ENCODE measurements at regions not wholly inside any gene's neighbourhood (a gene's known extent, or its start where the extent isn't known, plus 50 kb on each side); places are given as distances from the start of the nearest gene placed in this dataset.
"Not testable (repeated sequence)": the region's sequence is repeated elsewhere in the genome, so short reads cannot be mapped to it uniquely, and the experiment has no call there.

DNA sequence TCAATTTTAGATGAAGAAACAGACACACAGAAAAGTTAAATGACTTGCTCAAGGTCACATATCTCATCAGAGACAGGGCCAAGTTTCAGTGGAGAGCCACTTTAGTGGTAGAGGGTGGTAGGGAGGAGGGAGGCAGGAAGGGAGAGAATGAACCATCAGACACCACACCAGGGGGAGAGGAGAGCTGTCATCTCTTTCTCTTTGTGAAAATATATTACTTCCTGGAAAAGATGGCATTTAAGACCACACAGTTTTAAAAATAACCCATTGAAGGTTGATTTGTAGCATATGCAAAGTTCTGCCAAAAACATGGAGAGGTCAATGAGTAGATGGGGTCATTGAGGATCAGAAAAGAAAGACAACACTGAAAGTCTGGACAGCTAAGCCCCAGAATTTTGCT is 954.7 kb upstream of the DEFB115 start:
- not testable (repeated sequence) for DNase-seq (ENCODE audit: low read depth)

DNA sequence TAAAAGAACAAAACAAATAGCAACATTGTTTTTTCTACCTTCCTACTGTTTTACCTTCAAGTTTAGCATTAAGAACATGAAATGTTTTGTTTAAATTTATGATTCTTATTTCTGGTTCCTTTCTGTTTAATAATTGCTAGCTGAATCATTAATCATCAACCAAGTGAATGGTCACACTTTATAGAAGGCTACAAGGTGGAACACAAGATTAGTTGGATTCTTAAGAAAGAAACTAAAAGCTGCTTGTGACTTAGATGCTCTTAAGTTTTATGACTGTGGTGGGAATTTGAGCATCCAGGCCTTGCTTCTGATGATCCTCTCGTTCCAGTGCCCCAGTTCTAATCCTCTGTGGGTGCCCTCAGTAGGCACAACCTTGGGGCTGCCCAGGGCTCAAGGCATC is 947.5 kb upstream of the DEFB115 start:
- H3K4me3 ChIP-seq (ENCODE audit: low read length); DNase-seq (ENCODE audit: low read depth): not testable (repeated sequence)

More for the DNA sequence above, 954.7 kb upstream of the DEFB115 start:
- not testable (repeated sequence) for H3K4me3 ChIP-seq (ENCODE audit: low read length)

DNA sequence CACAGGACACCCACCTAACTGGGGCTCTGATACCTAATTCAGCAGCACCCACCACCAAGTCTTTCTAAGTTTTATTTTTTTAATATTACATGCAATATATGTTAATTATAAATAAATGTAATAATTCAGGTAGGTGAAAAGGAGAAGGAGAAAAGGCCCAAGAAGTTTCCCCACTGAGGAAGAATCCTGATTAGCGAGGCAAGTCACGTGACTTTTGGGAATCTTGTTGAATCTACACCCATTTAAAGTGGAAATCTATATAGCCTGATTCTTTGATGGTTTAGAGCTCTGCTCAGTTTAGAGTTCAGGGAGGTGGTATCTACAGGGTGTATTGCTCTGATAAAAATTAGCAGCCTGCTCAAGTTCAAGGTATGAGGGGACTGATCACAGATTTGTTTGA is 947.1 kb upstream of the DEFB115 start:
- not testable (repeated sequence) for H3K4me3 ChIP-seq (ENCODE audit: low read length); DNase-seq (ENCODE audit: low read depth)

DNA sequence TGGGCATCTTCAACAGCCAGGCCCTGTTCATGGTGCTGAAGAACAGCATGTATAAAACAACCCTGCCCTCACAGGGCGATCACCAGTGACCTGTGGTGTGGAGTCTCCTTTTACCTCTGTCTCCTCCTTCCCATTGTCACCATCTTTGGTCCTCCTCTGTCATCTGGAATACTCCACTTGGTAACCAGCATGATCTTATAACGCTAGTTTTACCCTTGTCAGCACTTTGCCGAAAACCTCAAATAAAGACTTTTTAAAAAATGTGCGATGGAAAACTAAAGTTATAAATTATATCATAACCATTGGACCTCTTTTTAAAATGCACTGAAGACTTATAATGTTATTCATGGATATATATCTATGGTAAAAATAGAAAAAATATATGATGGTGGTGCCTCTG is 945.2 kb upstream of the DEFB115 start:
- not testable (repeated sequence) for H3K4me3 ChIP-seq (ENCODE audit: low read length); DNase-seq (ENCODE audit: low read depth)

DNA sequence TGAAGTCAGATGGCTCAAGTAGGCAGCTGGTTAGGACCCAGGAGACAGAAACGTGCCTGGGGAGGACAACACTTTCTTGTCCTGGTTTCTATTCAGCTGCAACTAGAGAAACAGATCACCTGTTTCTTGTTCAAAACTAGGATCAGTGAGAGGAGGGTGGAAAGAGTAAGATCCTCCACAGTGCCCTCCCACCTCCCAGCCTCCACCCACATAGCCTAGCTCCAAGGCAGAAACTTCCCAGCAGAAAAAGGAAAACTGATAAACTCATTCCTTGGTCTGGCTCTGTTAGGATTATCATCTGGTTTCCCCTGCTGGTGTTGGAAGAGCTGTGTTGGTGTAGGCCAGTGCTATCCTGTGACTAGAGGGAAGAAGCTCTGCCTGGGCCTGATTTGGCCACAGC is 943.8 kb upstream of the DEFB115 start:
- not testable (repeated sequence) for H3K4me3 ChIP-seq (ENCODE audit: low read length); DNase-seq (ENCODE audit: low read depth)

DNA sequence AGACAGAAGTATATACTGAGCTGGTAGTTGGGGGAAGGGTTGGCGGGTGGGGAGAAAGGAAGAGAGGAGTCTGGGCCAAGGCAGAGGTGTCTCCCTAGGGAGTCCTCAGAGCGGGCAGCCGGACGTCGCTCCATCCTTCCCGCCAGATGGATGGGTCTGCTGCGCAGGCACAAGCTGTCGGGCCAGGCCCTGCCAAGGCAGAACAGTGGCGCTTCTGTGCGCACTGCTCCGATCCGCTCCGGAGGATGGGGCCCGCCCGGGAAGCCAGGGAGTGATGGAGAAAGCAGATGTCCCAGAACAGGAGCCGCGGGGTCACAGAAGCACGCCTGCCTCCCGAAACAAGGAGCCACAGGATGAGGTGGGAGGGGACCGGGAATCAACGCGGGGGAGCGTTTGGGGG is 941.4 kb upstream of the DEFB115 start:
- H3K4me3 ChIP-seq (ENCODE audit: low read length); DNase-seq (ENCODE audit: low read depth): not testable (repeated sequence)

DNA sequence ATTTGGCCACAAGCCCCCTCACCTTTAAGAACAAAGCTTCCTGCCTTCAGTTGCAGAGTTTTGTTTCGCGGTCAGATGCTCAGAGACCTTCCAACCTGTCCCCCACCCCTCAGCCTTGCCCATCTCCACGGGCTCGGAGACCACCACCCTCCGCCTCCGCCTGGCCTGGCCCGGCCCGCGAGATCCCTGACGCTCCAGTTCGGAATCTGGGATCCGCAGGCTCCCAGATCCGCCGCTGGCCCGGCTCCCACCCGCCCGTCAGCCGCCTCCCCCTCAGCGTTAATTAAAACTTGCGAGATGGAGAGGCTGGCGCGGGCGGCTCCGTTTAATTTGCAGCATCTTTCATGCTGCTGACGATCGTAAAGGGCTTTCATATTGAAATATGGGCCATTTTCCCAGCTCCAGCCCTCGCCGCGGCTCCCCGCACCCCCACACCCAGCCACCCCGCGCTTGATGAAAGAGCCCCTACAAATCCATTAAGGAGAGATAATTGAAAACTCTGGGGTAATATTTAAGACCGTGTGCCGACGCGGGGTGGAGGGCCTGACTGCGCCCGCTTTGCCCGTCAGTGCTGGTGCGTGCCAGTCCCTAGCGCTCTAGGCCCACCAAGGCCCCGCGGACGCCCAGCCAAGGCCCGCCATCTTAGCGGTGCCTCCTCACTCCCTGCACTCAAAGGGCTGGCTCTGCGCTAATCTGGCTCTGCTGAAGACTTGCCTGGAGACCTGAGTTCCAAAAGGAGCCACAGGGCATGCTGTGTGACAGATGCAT is 940.7 kb upstream of the DEFB115 start:
- DNase-seq (ENCODE audit: low read depth); H3K4me3 ChIP-seq (ENCODE audit: low read length): not testable (repeated sequence)

DNA sequence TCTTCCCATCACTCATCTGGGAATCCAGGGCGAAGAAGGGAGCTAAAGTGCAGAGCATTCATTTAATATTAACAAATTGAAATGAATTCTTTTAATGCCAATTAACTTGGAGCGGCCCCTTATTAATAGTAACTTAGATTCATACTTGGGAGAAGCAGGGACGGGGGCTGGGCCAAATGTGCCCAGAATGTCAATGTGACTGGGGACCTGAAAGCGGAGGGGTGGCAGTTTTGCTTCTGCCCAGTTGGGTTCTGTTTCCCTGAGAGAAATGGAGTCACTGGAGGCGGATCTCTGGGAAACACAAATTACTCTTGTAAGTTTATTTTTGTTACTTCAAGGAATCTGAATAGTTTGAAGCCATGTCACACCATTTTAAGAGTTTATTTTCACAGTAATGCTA is 923.7 kb upstream of the DEFB115 start:
- DNase-seq (ENCODE audit: low read depth); H3K4me3 ChIP-seq (ENCODE audit: low read length): not testable (repeated sequence)

DNA sequence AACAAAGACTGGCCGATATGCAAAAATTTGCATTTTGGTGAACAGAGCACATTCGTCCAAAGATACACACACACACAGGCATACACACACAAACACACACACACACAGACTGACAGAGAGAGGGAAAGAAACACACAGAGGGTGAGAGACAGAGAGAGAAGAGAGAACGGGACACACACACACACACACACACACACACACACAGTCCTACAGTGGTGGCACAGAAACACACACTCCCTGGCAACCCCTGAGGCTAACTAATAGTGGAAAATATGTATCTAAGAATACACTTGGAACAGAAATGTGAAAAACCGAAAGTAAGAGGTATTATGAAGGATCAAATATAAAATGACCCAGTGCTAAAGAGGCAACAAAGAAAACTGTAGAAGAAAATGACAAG is 919.9 kb upstream of the DEFB115 start:
- DNase-seq (ENCODE audit: low read depth); H3K4me3 ChIP-seq (ENCODE audit: low read length): not testable (repeated sequence)

DNA sequence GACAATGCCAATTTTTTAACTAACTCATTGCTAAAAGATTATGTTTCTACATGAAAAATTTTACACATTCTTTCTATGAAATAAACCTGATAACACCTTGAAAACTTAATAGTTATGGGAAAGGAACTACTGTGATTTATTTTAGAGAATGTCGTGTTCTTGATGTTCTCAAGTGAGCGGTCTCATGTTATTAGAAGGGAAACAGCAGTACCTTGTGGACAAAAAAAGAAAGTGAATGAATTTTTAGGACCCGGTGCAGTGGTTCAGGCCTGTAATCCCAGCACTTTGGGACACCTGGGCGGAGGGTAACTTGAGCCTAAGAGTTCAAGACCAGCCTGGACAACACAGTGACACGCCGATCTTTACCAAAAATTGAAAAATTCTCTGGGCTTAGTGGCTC is 908.5 kb upstream of the DEFB115 start:
- not testable (repeated sequence) for DNase-seq (ENCODE audit: low read depth); H3K4me3 ChIP-seq (ENCODE audit: low read length)

DNA sequence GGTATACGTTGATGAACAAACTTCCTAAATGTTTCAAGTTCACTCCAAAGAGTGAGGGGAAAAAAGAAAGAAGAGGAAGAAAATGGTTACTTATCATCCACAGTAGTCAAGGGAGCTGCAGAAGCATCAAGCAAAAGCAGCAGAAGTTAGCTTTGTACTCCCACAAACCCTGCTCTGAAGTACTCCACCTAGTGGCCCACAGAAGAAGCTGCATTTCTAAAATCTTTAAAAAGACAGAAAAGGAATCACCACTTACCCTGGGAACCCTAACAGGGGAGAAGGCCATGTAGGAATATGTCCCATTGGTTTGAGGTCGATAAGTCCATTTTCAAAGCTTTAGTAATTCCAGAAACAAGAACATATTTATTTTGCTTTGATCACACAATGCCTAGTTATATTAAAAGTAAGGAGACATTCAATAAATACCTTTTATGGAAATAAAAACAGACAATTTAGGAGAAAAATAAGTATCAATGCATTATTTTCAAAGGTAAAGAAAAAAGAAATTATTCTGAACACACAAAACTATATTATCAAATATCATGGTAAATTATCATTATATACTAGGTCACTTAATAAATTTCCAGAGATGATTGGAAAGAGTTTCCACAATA is 900.5 kb upstream of the DEFB115 start:
- not testable (repeated sequence) for H3K4me3 ChIP-seq (ENCODE audit: low read length); DNase-seq (ENCODE audit: low read depth)
- TF ChIP-seq, protein P1, sequence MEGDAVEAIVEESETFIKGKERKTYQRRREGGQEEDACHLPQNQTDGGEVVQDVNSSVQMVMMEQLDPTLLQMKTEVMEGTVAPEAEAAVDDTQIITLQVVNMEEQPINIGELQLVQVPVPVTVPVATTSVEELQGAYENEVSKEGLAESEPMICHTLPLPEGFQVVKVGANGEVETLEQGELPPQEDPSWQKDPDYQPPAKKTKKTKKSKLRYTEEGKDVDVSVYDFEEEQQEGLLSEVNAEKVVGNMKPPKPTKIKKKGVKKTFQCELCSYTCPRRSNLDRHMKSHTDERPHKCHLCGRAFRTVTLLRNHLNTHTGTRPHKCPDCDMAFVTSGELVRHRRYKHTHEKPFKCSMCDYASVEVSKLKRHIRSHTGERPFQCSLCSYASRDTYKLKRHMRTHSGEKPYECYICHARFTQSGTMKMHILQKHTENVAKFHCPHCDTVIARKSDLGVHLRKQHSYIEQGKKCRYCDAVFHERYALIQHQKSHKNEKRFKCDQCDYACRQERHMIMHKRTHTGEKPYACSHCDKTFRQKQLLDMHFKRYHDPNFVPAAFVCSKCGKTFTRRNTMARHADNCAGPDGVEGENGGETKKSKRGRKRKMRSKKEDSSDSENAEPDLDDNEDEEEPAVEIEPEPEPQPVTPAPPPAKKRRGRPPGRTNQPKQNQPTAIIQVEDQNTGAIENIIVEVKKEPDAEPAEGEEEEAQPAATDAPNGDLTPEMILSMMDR (IDR thresholded peaks at IDR 0.05; ENCODE audit: insufficient read depth, low read depth, low read length, missing control alignments): peak; percentile 42

DNA sequence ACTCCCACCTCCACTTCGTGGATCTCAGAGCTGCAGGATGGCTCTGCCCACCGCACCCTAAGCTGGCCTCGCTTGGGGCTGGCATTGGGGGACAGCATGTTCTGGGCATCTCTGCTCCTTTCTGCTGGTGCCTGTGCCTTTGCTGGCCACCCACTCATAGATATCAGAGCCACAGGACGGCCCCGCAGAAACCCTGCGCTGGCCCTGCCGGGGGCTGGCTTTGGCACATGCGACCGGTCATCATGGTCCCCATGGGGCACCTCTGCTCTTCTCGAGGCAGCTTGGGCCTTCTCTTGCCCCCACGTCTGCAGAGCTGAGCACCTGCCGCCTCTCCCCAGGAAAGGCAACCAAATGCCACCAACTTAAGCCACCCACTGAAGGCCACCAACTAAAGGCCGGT is 895.7 kb upstream of the DEFB115 start:
- DNase-seq (ENCODE audit: low read depth); H3K4me3 ChIP-seq (ENCODE audit: low read length): not testable (repeated sequence)

DNA sequence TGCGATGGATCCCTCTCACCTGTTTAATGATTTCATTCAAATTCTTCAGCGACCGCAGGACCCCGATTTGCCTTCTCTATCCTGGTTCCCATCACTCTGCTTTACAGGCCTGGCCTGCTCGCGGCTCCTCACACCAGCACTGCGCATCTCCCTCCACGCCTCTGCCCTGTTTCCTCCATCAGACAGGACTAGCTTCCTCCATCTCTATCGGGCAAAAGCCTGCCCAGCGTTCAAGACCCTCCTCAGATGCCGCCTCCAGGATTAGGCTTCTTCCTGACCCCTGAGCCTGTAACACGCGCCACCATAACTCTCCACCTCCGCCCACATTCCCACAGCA is 881.1 kb upstream of the DEFB115 start:
- peak overlapping the region; percentile 71 for H3K4me3 ChIP-seq (ENCODE audit: low read length)
- not testable (repeated sequence) for DNase-seq (ENCODE audit: low read depth)

Data from epithelial cell of esophagus (primary cell).